ENCODE measurements at regions not wholly inside any gene's neighbourhood (a gene's known extent, or its start where the extent isn't known, plus 50 kb on each side); places are given as distances from the start of the nearest gene placed in this dataset.

DNA sequence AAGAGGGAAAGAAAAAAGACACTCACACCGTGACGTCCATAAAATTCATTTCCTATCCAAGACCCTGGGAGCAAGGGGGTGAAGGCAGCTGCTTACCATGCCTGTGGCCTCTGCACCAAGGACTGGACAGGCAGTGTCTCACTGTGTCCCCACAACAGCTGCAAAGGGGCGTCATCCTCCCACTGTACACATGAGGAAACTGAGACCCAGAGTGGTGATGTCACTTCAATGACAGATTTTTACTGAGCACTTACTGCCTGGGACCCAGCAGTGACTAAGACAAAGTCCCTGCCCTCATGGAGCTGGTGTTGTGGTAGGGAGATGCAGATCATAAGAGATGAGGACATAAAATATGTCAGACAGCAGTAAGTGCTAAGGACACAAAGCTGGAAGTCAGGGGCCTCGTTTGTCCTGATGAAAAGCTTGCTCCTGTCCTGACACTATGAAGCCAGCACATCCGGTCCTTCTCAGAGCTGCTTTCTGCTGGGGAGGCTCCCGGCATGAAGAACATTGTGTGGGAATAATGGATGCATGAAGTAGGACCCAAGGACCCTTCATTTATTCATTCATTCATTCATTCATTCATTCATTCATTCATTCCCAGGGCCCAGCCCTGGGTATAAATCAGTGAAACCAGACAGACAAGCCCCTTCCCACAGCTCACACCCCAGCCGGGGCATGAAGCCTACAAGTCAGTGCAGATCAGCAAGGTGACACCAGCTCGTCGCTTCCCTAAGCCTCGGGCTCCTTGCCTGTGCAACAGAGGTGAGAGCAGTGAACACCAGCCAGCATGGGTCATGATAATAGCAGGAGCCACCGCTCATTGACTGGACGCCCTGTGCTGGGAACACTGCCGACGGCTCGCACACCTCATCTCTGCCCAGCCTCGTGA, 473.7 kb downstream of the MATN1 start:
- TF ChIP-seq, protein P1, sequence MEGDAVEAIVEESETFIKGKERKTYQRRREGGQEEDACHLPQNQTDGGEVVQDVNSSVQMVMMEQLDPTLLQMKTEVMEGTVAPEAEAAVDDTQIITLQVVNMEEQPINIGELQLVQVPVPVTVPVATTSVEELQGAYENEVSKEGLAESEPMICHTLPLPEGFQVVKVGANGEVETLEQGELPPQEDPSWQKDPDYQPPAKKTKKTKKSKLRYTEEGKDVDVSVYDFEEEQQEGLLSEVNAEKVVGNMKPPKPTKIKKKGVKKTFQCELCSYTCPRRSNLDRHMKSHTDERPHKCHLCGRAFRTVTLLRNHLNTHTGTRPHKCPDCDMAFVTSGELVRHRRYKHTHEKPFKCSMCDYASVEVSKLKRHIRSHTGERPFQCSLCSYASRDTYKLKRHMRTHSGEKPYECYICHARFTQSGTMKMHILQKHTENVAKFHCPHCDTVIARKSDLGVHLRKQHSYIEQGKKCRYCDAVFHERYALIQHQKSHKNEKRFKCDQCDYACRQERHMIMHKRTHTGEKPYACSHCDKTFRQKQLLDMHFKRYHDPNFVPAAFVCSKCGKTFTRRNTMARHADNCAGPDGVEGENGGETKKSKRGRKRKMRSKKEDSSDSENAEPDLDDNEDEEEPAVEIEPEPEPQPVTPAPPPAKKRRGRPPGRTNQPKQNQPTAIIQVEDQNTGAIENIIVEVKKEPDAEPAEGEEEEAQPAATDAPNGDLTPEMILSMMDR (IDR thresholded peaks at IDR 0.05; ENCODE audit: low read depth, low read length, poor library complexity, severe bottlenecking) = no peak
- no peak for TF ChIP-seq EZH2phosphoT487 (IDR thresholded peaks at IDR 0.05; ENCODE audit: borderline replicate concordance, low read length)
